ENCODE measurements at regions not wholly inside any gene's neighbourhood (a gene's known extent, or its start where the extent isn't known, plus 50 kb on each side); places are given as distances from the start of the nearest gene placed in this dataset.

DNA sequence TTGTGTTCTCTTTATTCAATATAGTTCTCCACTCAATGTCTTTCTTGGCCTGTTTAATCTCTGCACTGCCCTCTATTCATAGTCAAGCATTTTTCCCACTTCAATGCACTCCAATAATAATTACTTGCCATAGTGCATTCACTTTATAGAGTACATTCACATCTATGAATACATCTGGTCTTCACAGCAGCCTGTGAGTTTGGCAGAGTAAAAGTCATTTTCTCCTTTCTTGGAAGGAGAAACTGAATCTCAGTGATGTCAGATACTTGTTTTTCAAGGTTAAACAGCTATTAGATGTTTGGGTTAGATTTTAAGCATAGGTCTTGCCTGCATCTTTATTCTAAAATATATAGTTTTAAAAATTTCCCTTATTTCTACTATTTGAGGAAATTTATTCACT is 373.2 kb downstream of the TRIB2 start:
- TF ChIP-seq ZNF146 (tag by site-specific recombination; IDR thresholded peaks at IDR 0.05) (no peak), MEIS1 (CRISPR knock-in tag; IDR thresholded peaks at IDR 0.05; ENCODE audit: borderline replicate concordance) (no peak), SP2 (tag by site-specific recombination; IDR thresholded peaks at IDR 0.05) (no peak), HOXC10 (CRISPR knock-in tag; IDR thresholded peaks at IDR 0.05) (no peak), ZNF600 (tag by site-specific recombination; IDR thresholded peaks at IDR 0.05) (no peak), ZNF549 (tag by site-specific recombination; IDR thresholded peaks at IDR 0.05) (no peak), ZNF23 (tag by site-specific recombination; IDR thresholded peaks at IDR 0.05; ENCODE audit: borderline replicate concordance) (no peak), ZNF830 (tag by site-specific recombination; IDR thresholded peaks at IDR 0.05; ENCODE audit: low read depth) (no peak), ZNF202 (tag by site-specific recombination; IDR thresholded peaks at IDR 0.05; ENCODE audit: borderline replicate concordance) (no peak), ZEB2 (tag by site-specific recombination; IDR thresholded peaks at IDR 0.05) (no peak)
- TF ChIP-seq, protein P1, sequence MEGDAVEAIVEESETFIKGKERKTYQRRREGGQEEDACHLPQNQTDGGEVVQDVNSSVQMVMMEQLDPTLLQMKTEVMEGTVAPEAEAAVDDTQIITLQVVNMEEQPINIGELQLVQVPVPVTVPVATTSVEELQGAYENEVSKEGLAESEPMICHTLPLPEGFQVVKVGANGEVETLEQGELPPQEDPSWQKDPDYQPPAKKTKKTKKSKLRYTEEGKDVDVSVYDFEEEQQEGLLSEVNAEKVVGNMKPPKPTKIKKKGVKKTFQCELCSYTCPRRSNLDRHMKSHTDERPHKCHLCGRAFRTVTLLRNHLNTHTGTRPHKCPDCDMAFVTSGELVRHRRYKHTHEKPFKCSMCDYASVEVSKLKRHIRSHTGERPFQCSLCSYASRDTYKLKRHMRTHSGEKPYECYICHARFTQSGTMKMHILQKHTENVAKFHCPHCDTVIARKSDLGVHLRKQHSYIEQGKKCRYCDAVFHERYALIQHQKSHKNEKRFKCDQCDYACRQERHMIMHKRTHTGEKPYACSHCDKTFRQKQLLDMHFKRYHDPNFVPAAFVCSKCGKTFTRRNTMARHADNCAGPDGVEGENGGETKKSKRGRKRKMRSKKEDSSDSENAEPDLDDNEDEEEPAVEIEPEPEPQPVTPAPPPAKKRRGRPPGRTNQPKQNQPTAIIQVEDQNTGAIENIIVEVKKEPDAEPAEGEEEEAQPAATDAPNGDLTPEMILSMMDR (tag by site-specific recombination; IDR thresholded peaks at IDR 0.05) = no peak
- TF ChIP-seq, protein P2, sequence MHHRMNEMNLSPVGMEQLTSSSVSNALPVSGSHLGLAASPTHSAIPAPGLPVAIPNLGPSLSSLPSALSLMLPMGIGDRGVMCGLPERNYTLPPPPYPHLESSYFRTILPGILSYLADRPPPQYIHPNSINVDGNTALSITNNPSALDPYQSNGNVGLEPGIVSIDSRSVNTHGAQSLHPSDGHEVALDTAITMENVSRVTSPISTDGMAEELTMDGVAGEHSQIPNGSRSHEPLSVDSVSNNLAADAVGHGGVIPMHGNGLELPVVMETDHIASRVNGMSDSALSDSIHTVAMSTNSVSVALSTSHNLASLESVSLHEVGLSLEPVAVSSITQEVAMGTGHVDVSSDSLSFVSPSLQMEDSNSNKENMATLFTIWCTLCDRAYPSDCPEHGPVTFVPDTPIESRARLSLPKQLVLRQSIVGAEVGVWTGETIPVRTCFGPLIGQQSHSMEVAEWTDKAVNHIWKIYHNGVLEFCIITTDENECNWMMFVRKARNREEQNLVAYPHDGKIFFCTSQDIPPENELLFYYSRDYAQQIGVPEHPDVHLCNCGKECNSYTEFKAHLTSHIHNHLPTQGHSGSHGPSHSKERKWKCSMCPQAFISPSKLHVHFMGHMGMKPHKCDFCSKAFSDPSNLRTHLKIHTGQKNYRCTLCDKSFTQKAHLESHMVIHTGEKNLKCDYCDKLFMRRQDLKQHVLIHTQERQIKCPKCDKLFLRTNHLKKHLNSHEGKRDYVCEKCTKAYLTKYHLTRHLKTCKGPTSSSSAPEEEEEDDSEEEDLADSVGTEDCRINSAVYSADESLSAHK (tag by site-specific recombination; IDR thresholded peaks at IDR 0.05) = no peak
